GM12892 (cell line): ENCODE measurements at regions not wholly inside any gene's neighbourhood (a gene's known extent, or its start where the extent isn't known, plus 50 kb on each side); places are given as distances from the start of the nearest gene placed in this dataset.

Source experiments
- POLR2A ChIP-seq: IDR thresholded peaks from 2 replicates; pipeline ENCODE4 v1.6.1; 2011; ENCODE audit warnings: low read depth, low read length, control low read depth
- POLR2AphosphoS5 ChIP-seq: IDR thresholded peaks from 2 replicates; pipeline ENCODE4 v1.6.1; 2011; ENCODE audit warnings: low read depth, low read length, control low read depth

GRCh38 chr12:47025798-47026197 is 53.6 kb upstream of the PCED1B start:
- no peak for TF ChIP-seq POLR2A
- TF ChIP-seq POLR2AphosphoS5 = no peak
